HUDEP-2 (cell line): ENCODE measurements at regions not wholly inside any gene's neighbourhood (a gene's known extent, or its start where the extent isn't known, plus 50 kb on each side); places are given as distances from the start of the nearest gene placed in this dataset.

Source experiments
- DNase-seq, 76 experiments: peaks; one replicate each; lab custom pipeline; 2025; ENCODE audit not compliant: unreplicated experiment in 76 of 76; lab: John Stamatoyannopoulos, UW

DNA sequence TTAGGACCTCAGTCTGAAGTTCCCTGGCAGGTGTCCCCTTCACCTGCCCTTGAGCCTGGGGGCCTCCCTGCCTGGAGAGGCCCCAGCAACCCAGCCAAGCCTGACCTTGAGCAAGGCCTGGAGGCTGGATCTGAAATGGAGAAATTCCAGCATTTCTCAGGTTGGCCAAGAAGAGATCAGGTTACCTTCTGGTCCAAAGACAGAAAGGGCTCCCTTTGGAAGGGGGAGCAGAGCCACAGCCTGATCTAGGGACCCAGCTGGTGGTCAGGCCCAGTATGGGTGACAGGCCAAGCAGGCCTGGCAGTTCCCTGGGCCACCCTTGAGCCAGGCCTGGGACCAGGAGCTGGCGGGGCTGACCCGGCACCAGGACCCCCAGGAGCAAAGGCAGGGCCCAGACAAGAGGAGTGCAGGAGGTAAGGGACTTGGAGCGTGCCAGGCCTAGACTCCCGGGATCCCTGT, 82.8 kb downstream of the TNFAIP2 start:
- DNase-seq = no peak

DNA sequence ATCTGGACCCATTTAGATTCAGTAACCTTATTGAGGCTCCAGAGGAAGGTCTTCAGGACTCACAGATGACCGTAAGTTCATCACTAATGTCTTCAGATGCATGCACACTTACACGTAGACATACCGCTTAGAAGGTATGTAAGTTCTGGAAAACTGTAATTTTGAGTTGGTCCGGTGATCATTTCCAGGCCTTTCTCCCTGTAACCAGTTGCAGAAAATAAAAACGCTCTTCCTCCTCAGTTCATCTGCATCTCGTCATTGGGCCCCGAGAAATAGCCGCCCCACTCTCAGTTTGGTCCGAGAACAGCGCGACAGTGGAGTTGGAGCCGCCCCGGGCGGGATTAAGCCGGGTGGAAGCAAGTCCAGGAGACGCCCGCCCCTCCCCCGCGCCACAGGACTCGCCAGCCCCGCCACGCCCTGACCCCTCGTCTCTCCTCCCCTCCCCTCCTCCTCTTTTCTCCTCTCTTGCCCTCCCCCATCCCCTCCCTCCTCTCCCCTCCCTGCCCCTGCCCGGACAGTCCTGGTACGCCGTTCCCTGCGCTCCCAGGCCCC, 83.7 kb downstream of the TNFAIP2 start:
- no peak for DNase-seq

DNA sequence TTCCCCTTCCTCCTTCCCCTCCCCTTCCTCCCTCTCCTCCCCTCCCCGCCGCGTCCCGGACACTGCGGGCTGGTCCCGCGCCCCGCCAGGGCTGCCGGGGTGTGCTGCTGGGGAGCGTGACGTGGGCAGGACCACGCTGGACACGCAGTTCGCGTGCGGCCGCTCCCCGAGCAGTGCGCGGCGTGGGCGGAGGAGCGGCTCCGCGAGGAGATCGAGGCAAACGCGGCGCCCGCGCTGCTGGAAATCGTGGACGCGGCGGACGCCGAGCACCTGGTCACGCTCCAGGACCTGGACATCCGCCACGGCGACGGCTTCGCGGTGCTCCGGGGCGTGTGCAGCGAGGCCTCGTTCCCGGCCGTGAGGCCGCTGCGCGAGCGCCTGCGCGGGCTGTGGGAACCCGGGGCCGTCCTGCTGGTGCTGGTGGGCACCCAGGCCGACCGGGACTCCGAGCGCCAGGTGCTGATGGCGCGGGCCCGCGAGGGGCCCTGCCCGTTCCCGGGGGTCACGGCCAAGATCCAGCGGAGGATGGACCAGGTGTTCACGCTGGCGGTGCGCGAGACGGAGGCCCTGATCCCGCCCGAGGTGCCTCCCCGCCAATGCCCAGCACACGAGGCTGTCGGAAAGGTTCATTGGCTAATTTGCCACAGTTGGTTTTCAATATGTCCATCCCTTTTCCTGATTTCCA, 84.3 kb downstream of the TNFAIP2 start:
- no peak for DNase-seq

DNA sequence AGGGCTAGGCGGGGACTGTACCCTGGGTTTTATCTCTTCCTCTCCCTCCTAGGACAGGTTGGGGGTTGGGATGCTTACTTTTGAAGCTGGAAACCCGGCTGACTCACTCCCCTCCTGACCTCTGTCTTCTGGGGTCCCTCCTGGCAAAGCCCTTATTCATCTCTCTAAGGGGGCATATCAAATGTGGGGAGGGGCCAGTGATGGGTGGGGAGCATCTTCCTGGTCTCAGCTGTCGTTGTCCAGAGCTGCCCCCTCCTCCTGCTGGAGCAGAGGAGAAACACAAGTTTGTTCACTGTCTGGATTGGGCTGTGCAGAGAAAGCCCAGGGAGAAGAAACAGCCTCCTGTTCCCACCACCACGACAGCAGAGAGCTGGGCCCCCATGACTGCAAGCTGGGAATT, 85.8 kb downstream of the TNFAIP2 start:
- DNase-seq = no peak

DNA sequence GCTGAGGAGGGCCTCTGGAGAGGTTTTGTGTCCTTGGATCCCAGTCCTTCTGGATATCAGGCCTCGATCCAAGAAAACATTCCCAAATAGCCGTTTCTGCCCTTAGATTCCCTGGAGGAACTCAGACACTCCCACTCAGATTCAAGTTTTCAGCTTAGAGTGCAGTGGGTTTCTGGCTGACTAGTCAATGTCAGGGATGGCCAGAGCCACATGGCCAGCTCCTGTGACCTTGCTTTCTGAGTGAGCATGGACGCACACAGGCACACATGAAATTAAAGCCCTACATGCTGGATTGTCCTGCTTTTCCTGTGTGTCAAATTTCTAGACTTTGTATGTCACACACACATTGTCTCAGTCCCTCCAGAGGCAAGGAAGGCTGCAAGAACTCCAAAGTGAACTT, 86.2 kb downstream of the TNFAIP2 start:
- no peak for DNase-seq

DNA sequence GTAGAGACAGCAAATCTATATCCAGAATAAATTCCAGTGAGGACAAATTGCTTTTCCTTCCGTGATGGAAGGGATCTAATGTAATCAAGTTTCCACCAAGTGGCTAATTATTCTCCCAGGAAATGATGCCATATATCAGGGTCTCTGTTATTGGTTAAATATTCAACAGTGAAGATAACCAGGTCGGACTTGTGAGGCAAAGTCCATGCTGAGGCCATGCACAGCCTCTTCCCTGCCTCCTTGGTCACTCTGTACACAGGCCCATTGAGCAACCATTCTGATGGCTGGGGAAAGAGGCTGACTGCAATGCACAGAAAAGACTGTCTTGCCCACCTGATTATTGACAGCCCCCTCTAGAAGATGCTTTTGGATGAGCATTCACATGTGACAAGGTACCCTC, 90.1 kb downstream of the TNFAIP2 start:
- DNase-seq = no peak

DNA sequence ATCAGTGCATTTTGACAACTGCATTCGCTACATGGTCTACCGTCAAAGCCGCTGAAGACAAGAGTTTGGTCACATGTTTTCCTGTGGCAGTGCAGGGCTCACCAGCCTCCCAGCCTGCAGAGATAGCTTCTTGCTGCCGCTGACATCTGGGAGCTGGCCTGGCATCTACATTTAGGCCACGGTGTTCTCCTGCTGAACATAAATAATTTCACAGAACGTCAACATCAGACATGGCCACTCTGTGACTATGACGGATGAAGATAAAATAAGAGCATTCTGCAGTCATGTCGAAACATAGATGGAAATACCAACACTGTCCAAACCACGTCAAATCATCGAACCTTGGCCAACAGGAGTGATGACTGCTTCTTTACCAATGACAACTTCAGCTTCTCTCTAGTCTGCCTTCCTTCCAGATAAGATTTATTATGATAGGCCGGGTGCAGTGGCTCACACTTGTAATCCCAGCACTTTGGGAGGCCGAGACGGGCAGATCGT, 91.2 kb downstream of the TNFAIP2 start:
- DNase-seq = no peak

DNA sequence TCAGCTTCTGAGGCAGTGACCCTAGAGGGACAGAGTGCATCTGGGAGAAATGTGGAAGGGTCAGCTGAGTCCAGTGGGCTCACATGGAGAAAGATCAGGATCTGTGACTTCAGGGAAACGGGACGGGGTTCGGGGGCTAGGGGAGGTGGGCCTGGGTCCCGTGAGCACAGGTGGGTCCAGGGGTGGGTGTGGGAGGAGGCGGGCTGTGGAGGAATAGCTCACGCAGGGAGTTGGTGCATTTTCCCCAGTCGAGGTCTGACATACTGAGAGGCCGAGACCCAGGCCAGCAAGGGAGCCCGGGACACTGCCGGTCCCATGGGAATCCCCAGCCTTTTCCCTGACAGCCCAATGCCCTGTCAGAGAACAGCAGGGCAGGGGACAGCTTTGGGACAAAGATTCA, 93.1 kb downstream of the TNFAIP2 start:
- no peak for DNase-seq

DNA sequence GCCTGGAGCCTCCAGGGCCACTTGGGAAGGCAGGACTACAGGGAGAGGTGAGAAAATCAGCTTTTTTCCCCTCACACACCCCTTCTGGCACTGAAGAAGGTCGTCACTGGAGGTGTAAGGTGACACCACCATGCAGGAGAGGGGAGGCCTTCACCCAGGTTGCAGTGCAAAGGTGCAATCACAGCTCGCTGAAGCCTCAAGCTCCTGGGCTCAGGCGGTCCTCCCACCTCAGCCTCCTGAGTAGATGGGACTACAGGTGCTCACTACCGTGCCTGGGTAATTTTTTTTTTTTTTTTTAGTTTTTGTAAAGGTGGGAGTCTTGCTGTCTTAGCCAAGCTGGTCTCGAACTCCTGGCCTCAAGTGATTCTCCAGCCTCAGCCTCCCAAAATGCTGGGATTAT, 93.6 kb downstream of the TNFAIP2 start:
- DNase-seq = no peak

DNA sequence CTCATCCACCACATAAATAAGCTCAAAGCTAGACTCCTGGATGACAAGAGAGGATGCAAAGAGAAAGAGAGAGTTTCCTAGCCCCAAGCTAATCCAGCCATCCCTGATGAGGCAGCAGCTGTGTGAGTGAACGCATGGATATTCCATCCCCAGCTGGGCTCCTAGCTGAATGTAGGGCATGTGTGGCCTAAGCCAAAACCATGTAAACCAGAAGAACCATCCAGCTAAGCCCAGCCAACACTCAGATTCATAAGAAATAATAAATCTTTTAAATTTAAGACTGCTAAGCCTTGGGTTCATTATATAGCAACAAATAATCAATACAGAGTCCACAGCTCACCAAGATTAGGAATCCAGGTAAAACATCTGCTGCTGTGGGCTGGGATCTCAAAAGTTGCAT, 94.3 kb downstream of the TNFAIP2 start:
- no peak for DNase-seq

DNA sequence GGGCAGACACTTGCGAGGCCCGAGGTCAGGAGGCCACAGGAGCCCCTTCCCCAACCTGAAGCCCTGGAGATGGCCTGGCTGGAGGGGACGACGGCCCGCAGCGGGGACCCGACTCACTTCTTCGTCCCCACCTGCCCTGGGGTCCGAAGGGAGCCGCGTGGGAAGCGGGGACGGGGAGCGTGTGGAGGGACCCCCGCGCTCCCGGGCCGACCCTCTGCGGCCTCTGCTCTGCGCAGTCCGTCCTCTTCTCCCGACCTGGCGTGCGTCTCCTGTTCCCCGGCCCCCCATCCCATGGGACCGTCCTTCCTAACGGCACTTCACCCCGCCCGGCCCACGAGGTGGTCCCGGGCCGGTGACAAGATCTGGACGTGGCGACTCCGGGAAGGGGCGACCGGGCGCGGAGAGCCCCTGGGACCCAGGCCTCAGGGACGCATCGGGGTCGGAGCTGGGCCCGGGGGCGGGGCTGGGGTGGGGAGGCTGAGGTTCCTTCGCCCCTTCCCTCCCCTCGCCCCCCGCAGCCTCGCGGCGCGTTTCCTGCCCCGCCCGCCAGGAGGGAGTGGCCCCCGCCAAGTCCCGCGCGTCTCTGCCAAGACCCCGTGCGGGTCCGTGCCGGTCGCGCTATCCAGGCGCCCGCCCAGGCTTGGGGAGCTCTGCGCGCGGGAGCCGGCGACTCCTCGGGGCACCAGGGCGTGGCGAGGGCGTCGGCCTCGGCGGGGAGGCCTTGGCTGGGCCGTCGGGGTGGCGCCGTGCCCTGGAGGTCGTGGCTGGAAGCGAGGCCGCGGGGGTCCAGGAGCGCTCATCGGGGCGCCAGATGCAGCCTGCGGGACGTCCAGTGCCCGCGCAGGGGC, 97.1 kb downstream of the TNFAIP2 start:
- peak in 1 of 76 experiments; percentile 6 for DNase-seq

DNA sequence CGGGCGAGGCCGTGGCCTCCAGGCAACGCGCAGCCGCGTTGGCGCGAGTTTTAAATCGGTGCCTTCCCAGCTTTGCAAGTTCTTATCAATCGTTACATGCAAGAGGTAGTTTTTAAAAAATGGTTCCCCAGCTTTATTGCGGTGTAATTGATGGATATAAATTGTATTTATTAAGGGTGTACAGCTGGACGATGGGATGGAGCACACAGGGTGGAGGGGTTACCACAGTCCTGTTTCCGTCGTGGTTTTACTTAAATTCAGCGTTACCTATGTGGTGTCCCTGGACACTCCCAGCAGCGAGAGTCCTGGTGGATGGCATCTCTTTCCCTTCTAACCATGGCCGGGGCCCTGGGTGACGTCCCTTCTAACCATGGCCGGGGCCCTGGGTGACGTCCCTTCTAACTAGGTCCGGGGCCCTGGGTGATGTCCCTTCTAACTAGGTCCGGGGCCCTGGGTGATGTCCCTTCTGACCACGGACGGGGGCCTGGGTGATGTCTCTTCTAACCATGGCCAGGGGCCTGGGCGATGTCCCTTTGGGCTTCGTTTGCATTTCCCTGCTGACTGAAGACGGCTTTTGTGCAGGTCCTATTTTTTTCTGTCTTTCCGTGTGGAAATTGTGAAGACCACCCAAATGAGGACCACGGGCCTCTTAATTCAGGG, 97.9 kb downstream of the TNFAIP2 start:
- DNase-seq = no peak

DNA sequence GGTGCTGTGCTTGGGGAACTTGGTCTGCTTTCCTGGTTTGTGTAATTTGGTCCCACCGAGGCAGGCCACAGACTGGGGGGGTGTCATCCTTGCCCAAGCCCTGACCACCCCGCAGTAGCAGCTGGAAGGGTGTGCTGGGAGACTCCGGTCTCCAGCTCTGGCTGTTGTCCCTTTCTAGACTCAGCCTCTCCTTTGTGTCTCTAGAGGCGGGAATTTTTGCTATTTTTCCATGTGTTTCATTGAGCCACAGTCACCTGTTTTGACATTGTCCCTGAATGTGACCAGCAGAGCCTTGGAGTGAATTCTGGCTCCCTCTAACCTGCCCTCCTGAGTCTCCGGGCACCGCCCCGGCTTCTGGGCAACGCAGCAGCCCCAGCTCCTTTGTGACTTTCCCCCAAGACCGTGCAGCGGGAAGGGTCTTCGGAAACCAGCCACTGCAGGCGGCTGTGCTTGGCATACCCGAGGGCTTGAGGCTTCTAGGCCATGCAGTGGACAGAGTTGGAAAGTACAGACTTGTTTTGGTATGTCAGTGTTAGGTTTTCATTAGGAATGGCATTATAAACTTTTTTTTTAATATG, 98.6 kb downstream of the TNFAIP2 start:
- no peak for DNase-seq

DNA sequence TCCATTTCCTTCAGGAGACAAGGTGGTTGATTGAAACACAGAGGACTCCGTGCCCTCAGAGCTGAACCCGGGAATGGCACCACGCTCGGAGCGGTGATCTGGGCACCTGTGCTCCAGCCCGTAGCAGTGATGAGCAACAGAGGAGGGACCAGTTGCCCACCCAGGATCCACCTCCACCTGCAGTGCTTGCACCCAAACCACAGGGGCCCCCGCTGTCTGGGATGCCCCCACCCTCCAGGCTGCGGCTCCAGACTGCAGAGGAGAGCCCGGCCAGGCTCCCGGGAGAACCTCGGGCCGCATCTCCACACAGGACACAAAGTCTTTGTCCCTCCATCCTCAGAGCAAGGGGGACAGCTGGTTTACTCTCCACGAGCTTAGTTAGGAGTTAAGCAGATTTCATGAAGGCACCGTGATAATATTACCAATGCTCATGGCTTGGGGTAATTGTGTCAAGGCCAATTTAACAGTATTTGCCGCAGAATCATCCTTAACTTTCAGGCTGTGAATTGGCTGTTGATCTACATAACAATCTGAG, 100.6 kb downstream of the TNFAIP2 start:
- no peak for DNase-seq

DNA sequence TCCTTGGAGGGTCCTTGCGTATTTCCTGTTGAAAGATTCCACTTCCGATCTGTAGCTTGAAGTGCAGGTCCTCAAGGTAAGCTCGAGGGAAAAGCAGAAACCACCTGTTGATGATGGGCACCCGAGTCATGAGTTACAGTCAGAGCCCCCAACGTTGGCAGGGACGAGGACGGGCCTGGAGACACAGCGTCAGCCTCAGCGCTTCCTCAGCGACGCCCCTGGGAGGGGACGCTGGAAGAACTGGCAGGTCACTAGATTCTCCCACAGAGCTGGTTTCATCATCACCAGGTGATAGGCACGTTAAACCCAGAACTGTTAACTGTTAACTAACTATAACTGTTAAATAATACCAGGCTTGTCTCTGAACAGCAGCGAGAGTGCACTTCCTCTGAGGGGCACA, 101.8 kb downstream of the TNFAIP2 start:
- no peak for DNase-seq

DNA sequence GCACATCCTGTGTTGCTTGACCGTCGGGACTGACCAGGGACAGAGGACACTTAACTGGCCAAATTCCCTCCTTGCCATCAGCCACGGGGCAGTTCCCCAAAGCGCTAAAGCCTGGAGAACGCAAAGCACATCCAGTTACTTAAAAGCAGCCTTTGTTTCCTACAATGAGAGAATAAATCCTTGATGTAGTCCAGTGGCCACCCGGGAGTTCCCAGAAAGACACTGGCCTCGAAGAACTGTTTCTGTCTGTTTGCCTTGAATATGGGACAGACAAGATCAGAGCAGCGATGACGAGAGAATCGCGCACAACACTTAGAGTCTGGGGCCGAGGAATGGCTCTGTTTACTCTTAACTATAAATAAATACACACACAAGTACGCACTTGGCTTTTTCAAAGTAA, 102.2 kb downstream of the TNFAIP2 start:
- DNase-seq = no peak

DNA sequence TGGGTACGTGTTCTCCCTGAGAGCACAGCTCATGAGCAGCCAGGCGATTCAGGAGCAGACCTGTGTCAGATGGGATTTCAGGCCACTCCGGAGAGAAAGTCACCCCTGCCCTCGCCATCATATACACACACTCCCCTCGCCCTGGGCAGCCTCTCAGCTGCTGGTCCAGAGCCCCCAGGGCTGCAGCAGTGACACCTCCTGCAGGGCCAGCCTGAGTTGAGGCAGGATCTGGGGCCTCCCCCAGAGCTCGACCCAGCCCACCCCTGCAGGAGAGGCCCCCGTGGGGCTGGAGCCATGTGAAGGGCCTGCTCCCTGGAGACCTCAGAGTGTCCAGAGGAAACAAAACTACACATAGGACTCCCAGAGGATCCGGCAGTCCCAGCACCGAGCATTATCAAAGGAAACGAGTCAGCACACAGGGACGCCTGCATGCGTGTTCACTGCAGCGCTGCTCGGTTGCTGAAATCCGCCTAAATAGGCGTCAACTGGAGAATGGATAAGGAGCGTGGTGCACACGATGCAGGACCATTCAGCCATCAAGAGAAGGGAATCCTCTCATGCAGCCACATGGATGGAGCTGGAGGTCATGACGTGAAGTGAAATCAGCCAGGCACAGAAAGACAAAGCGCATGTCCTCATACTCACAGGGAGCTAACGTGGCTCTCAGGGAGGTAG, 104.0 kb downstream of the TNFAIP2 start:
- DNase-seq = no peak

DNA sequence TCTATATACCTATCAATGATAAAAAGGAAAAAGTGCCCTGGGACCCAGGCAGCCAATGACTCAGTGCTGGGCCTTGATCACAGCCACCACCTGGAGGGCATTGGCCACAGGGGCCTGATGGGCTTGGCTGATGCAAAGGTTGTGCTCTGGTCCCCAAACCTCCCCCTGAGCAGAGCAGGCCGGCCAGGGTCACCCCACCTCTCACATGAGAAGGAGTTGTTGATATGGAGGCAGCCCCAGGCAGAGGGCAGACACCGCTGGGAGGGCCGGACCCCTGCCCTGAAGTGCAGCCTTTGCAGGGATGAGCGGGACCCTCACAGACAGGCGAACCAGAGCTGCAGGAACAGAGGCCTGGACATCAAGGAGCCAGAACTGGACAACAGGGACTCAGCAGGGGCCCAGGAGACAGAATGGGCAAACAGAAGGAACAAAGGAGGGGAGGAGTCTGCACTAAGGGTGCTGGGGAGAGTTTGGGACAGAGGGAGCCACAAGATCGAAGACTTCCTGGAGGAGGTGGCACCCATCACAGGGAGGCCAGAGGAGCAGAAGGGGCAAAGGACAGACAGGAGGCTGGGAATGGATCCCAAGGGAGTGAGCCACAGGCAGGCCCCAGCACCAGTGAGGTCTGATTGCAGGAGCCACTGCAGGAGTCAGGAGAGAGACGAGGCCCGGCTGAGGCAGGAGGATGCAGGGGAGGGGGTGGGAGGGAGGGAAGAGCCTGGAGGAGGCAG, 105.0 kb downstream of the TNFAIP2 start:
- no peak for DNase-seq

DNA sequence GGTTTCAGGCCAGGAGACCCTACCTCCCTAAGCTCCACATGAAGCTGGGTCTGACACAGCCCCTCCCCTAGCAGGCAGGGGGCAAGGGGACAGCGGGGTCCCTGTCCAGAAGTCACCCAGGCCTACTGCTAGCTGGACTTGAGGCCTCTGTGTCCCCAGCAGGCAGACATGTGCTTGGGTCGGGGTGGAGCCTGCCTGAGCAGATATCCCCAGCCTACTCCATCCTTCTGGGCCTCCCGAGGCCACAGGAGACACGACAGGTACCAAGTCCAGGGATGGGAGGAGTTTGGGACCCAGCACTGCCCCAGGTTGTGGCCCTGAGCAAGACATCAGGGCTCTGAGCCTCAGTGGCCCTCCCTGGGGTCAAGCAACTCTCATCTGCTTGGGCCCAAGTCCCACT, 105.2 kb upstream of the EIF5 start:
- DNase-seq = no peak
